ENCODE measurements at regions not wholly inside any gene's neighbourhood (a gene's known extent, or its start where the extent isn't known, plus 50 kb on each side); places are given as distances from the start of the nearest gene placed in this dataset.

GRCh38 chr15:95590533-95591044 is 739.9 kb upstream of the NR2F2 start:
- H3F3A ChIP-seq (ENCODE audit: insufficient read depth, low read length), result no peaks in the 10 kb centered on the region
- no peaks in the 10 kb centered on the region for H3K27me3 ChIP-seq (ENCODE audit: insufficient read depth, low read length)
- no peaks in the 10 kb centered on the region for H3K9me2 ChIP-seq (ENCODE audit: low read depth, low read length)
- H3K9ac ChIP-seq (ENCODE audit: low read length), result no peak overlapping the region
- no peak overlapping the region for H3K4me2 ChIP-seq (ENCODE audit: low read length)
- no peak for TF ChIP-seq CTCF (IDR thresholded peaks at IDR 0.05; ENCODE audit: low read length)
- TF ChIP-seq EZH2 (IDR thresholded peaks at IDR 0.05; ENCODE audit: borderline replicate concordance, low read length), result no peak
- no peaks in the 10 kb centered on the region for H4K20me1 ChIP-seq (ENCODE audit: insufficient read depth, low read length)
- H3K79me2 ChIP-seq (ENCODE audit: insufficient read depth, low read length), result no peaks in the 10 kb centered on the region
- H3K36me3 ChIP-seq (ENCODE audit: insufficient read depth, low read length), result no peaks in the 10 kb centered on the region
- H3K27ac ChIP-seq (ENCODE audit: low read depth, low read length, poor library complexity, severe bottlenecking), result no peak overlapping the region
- H3K4me3 ChIP-seq (ENCODE audit: low read depth, low read length, poor library complexity, severe bottlenecking), result no peak overlapping the region
- H2AFZ ChIP-seq (ENCODE audit: low read length), result no peak overlapping the region
- H3K4me1 ChIP-seq (ENCODE audit: insufficient read depth, low read length, severe bottlenecking), result no peaks in the 10 kb centered on the region
- no peaks in the 10 kb centered on the region for H3K9me3 ChIP-seq (ENCODE audit: low read length)

GRCh38 chr15:95591270-95591669 is 739.2 kb upstream of the NR2F2 start:
- Histone ChIP-seq H3K27ac (ENCODE audit: low read depth, low read length, poor library complexity, severe bottlenecking) (no peak overlapping the region), H3K36me3 (ENCODE audit: insufficient read depth, low read length) (no peaks in the 10 kb centered on the region), H3K9me3 (ENCODE audit: low read length) (no peaks in the 10 kb centered on the region), H3K9me2 (ENCODE audit: low read depth, low read length) (no peaks in the 10 kb centered on the region), H3K27me3 (ENCODE audit: insufficient read depth, low read length) (no peaks in the 10 kb centered on the region), H4K20me1 (ENCODE audit: insufficient read depth, low read length) (no peaks in the 10 kb centered on the region), H3K79me2 (ENCODE audit: insufficient read depth, low read length) (no peaks in the 10 kb centered on the region), H3K4me2 (ENCODE audit: low read length) (no peak overlapping the region), H3K9ac (ENCODE audit: low read length) (no peak overlapping the region), H3K4me3 (ENCODE audit: low read depth, low read length, poor library complexity, severe bottlenecking) (no peak overlapping the region), H2AFZ (ENCODE audit: low read length) (no peak overlapping the region), H3K4me1 (ENCODE audit: insufficient read depth, low read length, severe bottlenecking) (no peaks in the 10 kb centered on the region), H3F3A (ENCODE audit: insufficient read depth, low read length) (no peaks in the 10 kb centered on the region)
- TF ChIP-seq EZH2 (IDR thresholded peaks at IDR 0.05; ENCODE audit: borderline replicate concordance, low read length), result no peak
- no peak for TF ChIP-seq CTCF (IDR thresholded peaks at IDR 0.05; ENCODE audit: low read length)

GRCh38 chr15:95591886-95592285 is 738.6 kb upstream of the NR2F2 start:
- TF ChIP-seq EZH2 (IDR thresholded peaks at IDR 0.05; ENCODE audit: borderline replicate concordance, low read length), result no peak
- no peak for TF ChIP-seq CTCF (IDR thresholded peaks at IDR 0.05; ENCODE audit: low read length)
- no peaks in the 10 kb centered on the region for H3K9me3 ChIP-seq (ENCODE audit: low read length)
- no peaks in the 10 kb centered on the region for H3K36me3 ChIP-seq (ENCODE audit: insufficient read depth, low read length)
- no peak overlapping the region for H3K4me2 ChIP-seq (ENCODE audit: low read length)
- H3K4me1 ChIP-seq (ENCODE audit: insufficient read depth, low read length, severe bottlenecking), result no peaks in the 10 kb centered on the region
- no peak overlapping the region for H2AFZ ChIP-seq (ENCODE audit: low read length)
- H3K9me2 ChIP-seq (ENCODE audit: low read depth, low read length), result no peaks in the 10 kb centered on the region
- no peaks in the 10 kb centered on the region for H3K79me2 ChIP-seq (ENCODE audit: insufficient read depth, low read length)
- H3K9ac ChIP-seq (ENCODE audit: low read length), result no peak overlapping the region
- no peaks in the 10 kb centered on the region for H3F3A ChIP-seq (ENCODE audit: insufficient read depth, low read length)
- H3K27ac ChIP-seq (ENCODE audit: low read depth, low read length, poor library complexity, severe bottlenecking), result no peak overlapping the region
- H3K4me3 ChIP-seq (ENCODE audit: low read depth, low read length, poor library complexity, severe bottlenecking), result no peak overlapping the region
- H4K20me1 ChIP-seq (ENCODE audit: insufficient read depth, low read length), result no peaks in the 10 kb centered on the region
- H3K27me3 ChIP-seq (ENCODE audit: insufficient read depth, low read length), result no peaks in the 10 kb centered on the region
